ENCODE measurements at regions not wholly inside any gene's neighbourhood (a gene's known extent, or its start where the extent isn't known, plus 50 kb on each side); places are given as distances from the start of the nearest gene placed in this dataset.

DNA sequence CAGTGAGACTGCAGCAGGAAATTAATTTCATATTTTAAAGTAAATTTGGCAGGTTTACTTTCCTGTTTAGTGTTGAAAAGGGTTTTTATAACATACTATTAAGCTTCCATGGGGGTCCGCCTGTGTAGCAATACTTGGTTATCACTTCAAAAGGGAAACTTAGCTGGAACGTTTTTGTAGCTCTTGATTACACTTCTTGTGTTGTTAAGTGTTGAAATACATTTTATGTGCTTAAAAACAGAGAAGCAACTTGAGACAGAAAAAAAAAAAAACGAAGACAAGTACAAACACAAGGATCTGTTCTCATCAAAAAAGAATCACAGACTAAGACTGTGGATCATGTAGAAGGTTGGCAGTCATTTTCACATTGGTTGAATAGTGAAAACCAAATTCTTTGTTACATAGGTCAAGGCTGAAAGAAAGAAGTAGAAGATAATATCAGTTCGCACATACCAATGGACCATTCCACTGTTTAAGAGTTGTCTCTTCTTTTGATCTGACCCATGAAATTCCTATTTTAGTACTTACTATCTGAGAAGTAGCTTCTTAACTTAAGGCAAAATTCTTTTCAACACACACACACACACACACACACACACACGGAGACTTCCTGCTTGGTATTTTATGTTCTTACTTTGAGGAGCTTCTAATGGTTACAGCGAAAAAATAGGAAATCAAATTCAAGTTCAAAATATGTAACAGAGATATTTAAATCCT lies 113.9 kb upstream of the SLC35B3 start:
- no peak for TF ChIP-seq TAF1 (IDR thresholded peaks at IDR 0.05; ENCODE audit: borderline replicate concordance, insufficient read depth, low read length)
- no peak for TF ChIP-seq FOXP2 (optimal IDR thresholded peaks at IDR 0.05; ENCODE audit: borderline replicate concordance, extremely low read depth, extremely low read length, insufficient read depth)
- TF ChIP-seq POLR2AphosphoS5 (IDR thresholded peaks at IDR 0.05; ENCODE audit: low read depth, low read length) = no peak
- no peak for TF ChIP-seq REST (IDR thresholded peaks at IDR 0.05; ENCODE audit: insufficient read depth in 1 of 2, low read depth in 2 of 2, low read length in 2 of 2)
- no peak for TF ChIP-seq SIN3A (IDR thresholded peaks at IDR 0.05; ENCODE audit: borderline replicate concordance, insufficient read depth, low read length)

DNA sequence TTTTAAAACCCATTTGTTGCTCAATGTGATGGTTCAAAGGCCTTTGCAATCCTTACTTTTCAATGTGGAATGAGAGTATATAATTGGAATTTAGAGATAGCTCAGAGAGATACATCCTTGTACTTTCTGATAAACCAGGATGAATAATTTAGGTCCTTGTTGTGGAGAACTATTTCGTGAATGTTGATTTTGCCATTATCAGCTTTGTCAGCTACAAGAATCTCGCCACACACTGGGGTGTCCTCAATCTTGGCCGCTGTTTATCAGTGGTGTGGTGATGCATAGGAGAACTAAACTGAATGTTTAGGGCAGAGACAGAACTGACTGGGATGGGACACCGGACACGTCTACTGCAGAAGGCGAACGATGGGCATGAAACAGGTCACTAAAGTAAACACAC lies 111.2 kb upstream of the SLC35B3 start:
- TF ChIP-seq TAF1 (IDR thresholded peaks at IDR 0.05; ENCODE audit: borderline replicate concordance, insufficient read depth, low read length) = no peak
- no peak for TF ChIP-seq FOXP2 (optimal IDR thresholded peaks at IDR 0.05; ENCODE audit: borderline replicate concordance, extremely low read depth, extremely low read length, insufficient read depth)
- no peak for TF ChIP-seq REST (IDR thresholded peaks at IDR 0.05; ENCODE audit: insufficient read depth in 1 of 2, low read depth in 2 of 2, low read length in 2 of 2)
- no peak for TF ChIP-seq SIN3A (IDR thresholded peaks at IDR 0.05; ENCODE audit: borderline replicate concordance, insufficient read depth, low read length)
- no peak for TF ChIP-seq POLR2AphosphoS5 (IDR thresholded peaks at IDR 0.05; ENCODE audit: low read depth, low read length)

DNA sequence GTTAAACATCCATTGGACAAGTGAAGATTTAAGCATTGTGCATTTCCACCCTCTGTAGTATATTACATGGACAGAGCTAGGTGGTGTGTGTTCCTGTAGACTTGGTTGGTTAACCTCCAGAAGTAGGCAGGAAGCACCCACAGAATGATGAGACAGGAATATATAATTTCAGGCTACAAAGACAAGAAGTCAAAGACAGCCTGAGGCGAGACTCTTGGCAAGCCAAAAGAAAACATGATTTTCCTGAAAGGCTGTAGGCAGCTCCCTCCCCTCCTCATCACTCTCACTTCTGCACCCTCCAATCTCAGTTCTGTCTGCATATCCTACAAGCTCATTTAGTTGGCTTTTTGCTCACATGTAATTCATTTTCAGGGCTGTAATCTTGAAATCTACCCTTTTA lies 110.0 kb upstream of the SLC35B3 start:
- TF ChIP-seq FOXP2 (optimal IDR thresholded peaks at IDR 0.05; ENCODE audit: borderline replicate concordance, extremely low read depth, extremely low read length, insufficient read depth) (no peak), POLR2AphosphoS5 (IDR thresholded peaks at IDR 0.05; ENCODE audit: low read depth, low read length) (no peak), REST (IDR thresholded peaks at IDR 0.05; ENCODE audit: insufficient read depth in 1 of 2, low read depth in 2 of 2, low read length in 2 of 2) (no peak), TAF1 (IDR thresholded peaks at IDR 0.05; ENCODE audit: borderline replicate concordance, insufficient read depth, low read length) (no peak), SIN3A (IDR thresholded peaks at IDR 0.05; ENCODE audit: borderline replicate concordance, insufficient read depth, low read length) (no peak)

GRCh38 chr6:8543714-8544113 lies 108.4 kb upstream of the SLC35B3 start:
- TF ChIP-seq POLR2AphosphoS5 (IDR thresholded peaks at IDR 0.05; ENCODE audit: low read depth, low read length) (no peak), SIN3A (IDR thresholded peaks at IDR 0.05; ENCODE audit: borderline replicate concordance, insufficient read depth, low read length) (no peak), REST (IDR thresholded peaks at IDR 0.05; ENCODE audit: insufficient read depth in 1 of 2, low read depth in 2 of 2, low read length in 2 of 2) (no peak), FOXP2 (optimal IDR thresholded peaks at IDR 0.05; ENCODE audit: borderline replicate concordance, extremely low read depth, extremely low read length, insufficient read depth) (no peak)

Measured in PFSK-1 (cell line).